GM23338 (cell line): ENCODE measurements at regions not wholly inside any gene's neighbourhood (a gene's known extent, or its start where the extent isn't known, plus 50 kb on each side); places are given as distances from the start of the nearest gene placed in this dataset.

Source experiments
- ATAC-seq: fragments of 200-7000 bp; cut with Tn5 transposase; 3 replicates; pipeline ENCODE4 v1.9.1; 2020
- DNase-seq: peaks from one replicate; pipeline ENCODE4 v3.0.0-alpha.2; 2015; ENCODE audit warnings: low spot score
- H2AFZ ChIP-seq: fragments of 200-600 bp; sonication (generic); 2 replicates; pipeline ENCODE4 v1.8.0; 2016; ENCODE audit warnings: antibody characterized with exemption, mild to moderate bottlenecking, moderate library complexity
- H3F3A ChIP-seq: fragments of 200-600 bp; sonication (generic); replicated peaks from 2 replicates; pipeline ENCODE4 v1.8.0; 2017; ENCODE audit warnings: antibody characterized with exemption, mixed run types, low read depth
- H3K27ac ChIP-seq: fragments of 200-600 bp; sonication (generic); 2 replicates; pipeline ENCODE4 v1.6.1; 2016; ENCODE audit warnings: low read depth
- H3K27me3 ChIP-seq: fragments of 200-600 bp; sonication (generic); 2 replicates; pipeline ENCODE4 v1.8.0; 2016; ENCODE audit warnings: mild to moderate bottlenecking, mixed run types, moderate library complexity; ENCODE audit not compliant: insufficient read depth
- H3K36me3 ChIP-seq: fragments of 200-600 bp; sonication (generic); 2 replicates; pipeline ENCODE4 v1.8.0; 2016; ENCODE audit warnings: mild to moderate bottlenecking; ENCODE audit not compliant: insufficient read depth
- H3K4me1 ChIP-seq: fragments of 200-600 bp; sonication (generic); 2 replicates; pipeline ENCODE4 v1.8.0; 2016; ENCODE audit warnings: mild to moderate bottlenecking, moderate library complexity; ENCODE audit not compliant: insufficient read depth
- H3K4me2 ChIP-seq: fragments of 200-600 bp; sonication (generic); 2 replicates; pipeline ENCODE4 v1.7.1; 2017; ENCODE audit warnings: mixed run types
- H3K4me3 ChIP-seq: fragments of 200-600 bp; sonication (generic); 2 replicates; pipeline ENCODE4 v1.6.1; 2016; ENCODE audit warnings: mixed run types
- H3K79me2 ChIP-seq: fragments of 200-600 bp; sonication (generic); replicated peaks from 2 replicates; pipeline ENCODE4 v1.8.0; 2017; ENCODE audit warnings: mild to moderate bottlenecking; ENCODE audit not compliant: insufficient read depth
- H3K9me2 ChIP-seq: fragments of 200-600 bp; sonication (generic); 2 replicates; pipeline ENCODE4 v1.8.0; 2017; ENCODE audit not compliant: insufficient read depth
- H4K20me1 ChIP-seq: fragments of 200-600 bp; sonication (generic); replicated peaks from 2 replicates; pipeline ENCODE4 v1.8.0; 2017; ENCODE audit warnings: mild to moderate bottlenecking; ENCODE audit not compliant: insufficient read depth
- H3K27ac Mint-ChIP-seq: 2 replicates; pipeline ENCODE4 v1.8.0; 2020; ENCODE audit warnings: inconsistent platforms, mild to moderate bottlenecking, moderate library complexity, mixed read lengths
- H3K27me3 Mint-ChIP-seq: 3 replicates; pipeline ENCODE4 v1.8.0; 2022; ENCODE audit warnings: low read depth, mild to moderate bottlenecking, moderate library complexity, mixed read lengths, inconsistent platforms; ENCODE audit not compliant: insufficient read depth, poor library complexity
- H3K36me3 Mint-ChIP-seq: 3 replicates; pipeline ENCODE4 v1.8.0; 2021; ENCODE audit warnings: low read depth, mild to moderate bottlenecking, inconsistent platforms, moderate library complexity, mixed read lengths
- H3K4me1 Mint-ChIP-seq: 3 replicates; pipeline ENCODE4 v1.8.0; 2020; ENCODE audit warnings: mild to moderate bottlenecking, inconsistent platforms, mixed read lengths
- H3K4me3 Mint-ChIP-seq: 3 replicates; pipeline ENCODE4 v1.8.0; 2021; ENCODE audit warnings: moderate library complexity, mild to moderate bottlenecking, inconsistent platforms, mixed read lengths
- H3K9me3 Mint-ChIP-seq: 3 replicates; pipeline ENCODE4 v1.8.0; 2020; ENCODE audit warnings: moderate library complexity, mild to moderate bottlenecking, inconsistent platforms, mixed read lengths
- CREB1 ChIP-seq: fragments of 250-450 bp; sonication (Bioruptor Pico); IDR thresholded peaks from 2 replicates; pipeline ENCODE4 v1.5.0; 2020; ENCODE audit warnings: low read depth, mild to moderate bottlenecking, moderate library complexity
- EZH2 ChIP-seq: fragments of 200-600 bp; sonication (generic); IDR thresholded peaks from one replicate; pipeline ENCODE4 v1.8.0; 2017; ENCODE audit warnings: antibody characterized with exemption, mild to moderate bottlenecking, low read depth; ENCODE audit not compliant: unreplicated experiment
- JUNB ChIP-seq: IDR thresholded peaks from one replicate; pipeline ENCODE4 v1.6.1; 2016; ENCODE audit warnings: antibody characterized with exemption; ENCODE audit not compliant: unreplicated experiment
- NANOG ChIP-seq: IDR thresholded peaks from 2 replicates; pipeline ENCODE4 v1.6.1; 2016; ENCODE audit warnings: antibody characterized with exemption, borderline replicate concordance
- POLR2AphosphoS5 ChIP-seq: IDR thresholded peaks from 2 replicates; pipeline ENCODE4 v1.6.1; 2016; ENCODE audit warnings: antibody characterized with exemption, low read depth
- ZNF114 ChIP-seq: fragments of 250-450 bp; sonication (Bioruptor Pico); IDR thresholded peaks from 2 replicates; pipeline ENCODE4 v1.5.0; 2020; ENCODE audit warnings: mild to moderate bottlenecking, moderate library complexity
- ZNF331 ChIP-seq: fragments of 250-450 bp; sonication (Bioruptor Pico); IDR thresholded peaks from 2 replicates; pipeline ENCODE4 v1.5.0; 2020; ENCODE audit warnings: low read depth, mild to moderate bottlenecking, moderate library complexity
- TF ChIP-seq, protein P1 (sequence below): IDR thresholded peaks from 2 replicates; pipeline ENCODE4 v1.6.1; 2016; ENCODE audit warnings: antibody characterized with exemption
- TF ChIP-seq, protein P2 (sequence below): IDR thresholded peaks from one replicate; pipeline ENCODE4 v1.6.1; 2018; ENCODE audit warnings: antibody characterized with exemption; ENCODE audit not compliant: unreplicated experiment
- TF ChIP-seq, protein P3 (sequence below), 2 experiments: fragments of 200-600 bp in 1 of 2; sonication (generic) in 1 of 2; conservative IDR thresholded peaks; 2 replicates each; pipeline versions ENCODE4 v1.5.1 to v1.6.1; 2016 to 2017; ENCODE audit warnings: antibody characterized with exemption in 2 of 2, low read depth in 2 of 2, mild to moderate bottlenecking in 2 of 2, moderate library complexity in 1 of 2

DNA sequence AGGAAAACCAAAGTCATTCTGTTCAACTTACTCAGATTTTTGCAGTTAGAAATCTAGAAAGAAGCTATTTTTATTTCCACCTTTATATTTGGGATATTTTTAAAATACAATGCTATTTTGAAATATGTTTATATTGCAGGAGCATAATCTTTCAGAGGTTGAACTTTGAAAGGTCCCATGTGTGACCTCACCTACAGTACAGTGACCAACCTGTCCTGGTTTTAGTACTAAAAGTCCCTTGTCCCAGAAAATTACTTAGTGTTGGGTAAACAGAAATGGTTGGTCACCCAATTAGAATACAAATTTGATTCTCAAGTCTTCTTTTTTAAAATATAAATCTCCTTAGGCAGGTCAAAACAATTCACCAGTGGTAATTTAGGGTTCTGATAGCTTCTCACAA, 141.6 kb upstream of the FRMD4B start:
- H3K27ac ChIP-seq = no peak overlapping the region
- no peaks in the 10 kb centered on the region for H3K9me2 ChIP-seq
- Mint-ChIP-seq H3K4me1 (no peaks in the 10 kb centered on the region; the same call in 2 of the 3 replicates), H3K27ac (no peak overlapping the region), H3K27me3 (no peaks in the 10 kb centered on the region), H3K36me3 (no peaks in the 10 kb centered on the region), H3K4me3 (no peak overlapping the region), H3K9me3 (no peaks in the 10 kb centered on the region)
- no peaks in the 10 kb centered on the region for H3K36me3 ChIP-seq
- TF ChIP-seq, protein P1, sequence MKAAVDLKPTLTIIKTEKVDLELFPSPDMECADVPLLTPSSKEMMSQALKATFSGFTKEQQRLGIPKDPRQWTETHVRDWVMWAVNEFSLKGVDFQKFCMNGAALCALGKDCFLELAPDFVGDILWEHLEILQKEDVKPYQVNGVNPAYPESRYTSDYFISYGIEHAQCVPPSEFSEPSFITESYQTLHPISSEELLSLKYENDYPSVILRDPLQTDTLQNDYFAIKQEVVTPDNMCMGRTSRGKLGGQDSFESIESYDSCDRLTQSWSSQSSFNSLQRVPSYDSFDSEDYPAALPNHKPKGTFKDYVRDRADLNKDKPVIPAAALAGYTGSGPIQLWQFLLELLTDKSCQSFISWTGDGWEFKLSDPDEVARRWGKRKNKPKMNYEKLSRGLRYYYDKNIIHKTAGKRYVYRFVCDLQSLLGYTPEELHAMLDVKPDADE = no peak
- TF ChIP-seq NANOG (no peak), POLR2AphosphoS5 (no peak), EZH2 (no peak), ZNF331 (no peak), JUNB (no peak), CREB1 (CRISPR knock-in tag) (no peak)
- TF ChIP-seq, protein P2, sequence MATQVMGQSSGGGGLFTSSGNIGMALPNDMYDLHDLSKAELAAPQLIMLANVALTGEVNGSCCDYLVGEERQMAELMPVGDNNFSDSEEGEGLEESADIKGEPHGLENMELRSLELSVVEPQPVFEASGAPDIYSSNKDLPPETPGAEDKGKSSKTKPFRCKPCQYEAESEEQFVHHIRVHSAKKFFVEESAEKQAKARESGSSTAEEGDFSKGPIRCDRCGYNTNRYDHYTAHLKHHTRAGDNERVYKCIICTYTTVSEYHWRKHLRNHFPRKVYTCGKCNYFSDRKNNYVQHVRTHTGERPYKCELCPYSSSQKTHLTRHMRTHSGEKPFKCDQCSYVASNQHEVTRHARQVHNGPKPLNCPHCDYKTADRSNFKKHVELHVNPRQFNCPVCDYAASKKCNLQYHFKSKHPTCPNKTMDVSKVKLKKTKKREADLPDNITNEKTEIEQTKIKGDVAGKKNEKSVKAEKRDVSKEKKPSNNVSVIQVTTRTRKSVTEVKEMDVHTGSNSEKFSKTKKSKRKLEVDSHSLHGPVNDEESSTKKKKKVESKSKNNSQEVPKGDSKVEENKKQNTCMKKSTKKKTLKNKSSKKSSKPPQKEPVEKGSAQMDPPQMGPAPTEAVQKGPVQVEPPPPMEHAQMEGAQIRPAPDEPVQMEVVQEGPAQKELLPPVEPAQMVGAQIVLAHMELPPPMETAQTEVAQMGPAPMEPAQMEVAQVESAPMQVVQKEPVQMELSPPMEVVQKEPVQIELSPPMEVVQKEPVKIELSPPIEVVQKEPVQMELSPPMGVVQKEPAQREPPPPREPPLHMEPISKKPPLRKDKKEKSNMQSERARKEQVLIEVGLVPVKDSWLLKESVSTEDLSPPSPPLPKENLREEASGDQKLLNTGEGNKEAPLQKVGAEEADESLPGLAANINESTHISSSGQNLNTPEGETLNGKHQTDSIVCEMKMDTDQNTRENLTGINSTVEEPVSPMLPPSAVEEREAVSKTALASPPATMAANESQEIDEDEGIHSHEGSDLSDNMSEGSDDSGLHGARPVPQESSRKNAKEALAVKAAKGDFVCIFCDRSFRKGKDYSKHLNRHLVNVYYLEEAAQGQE = no peak
- TF ChIP-seq, protein P3, sequence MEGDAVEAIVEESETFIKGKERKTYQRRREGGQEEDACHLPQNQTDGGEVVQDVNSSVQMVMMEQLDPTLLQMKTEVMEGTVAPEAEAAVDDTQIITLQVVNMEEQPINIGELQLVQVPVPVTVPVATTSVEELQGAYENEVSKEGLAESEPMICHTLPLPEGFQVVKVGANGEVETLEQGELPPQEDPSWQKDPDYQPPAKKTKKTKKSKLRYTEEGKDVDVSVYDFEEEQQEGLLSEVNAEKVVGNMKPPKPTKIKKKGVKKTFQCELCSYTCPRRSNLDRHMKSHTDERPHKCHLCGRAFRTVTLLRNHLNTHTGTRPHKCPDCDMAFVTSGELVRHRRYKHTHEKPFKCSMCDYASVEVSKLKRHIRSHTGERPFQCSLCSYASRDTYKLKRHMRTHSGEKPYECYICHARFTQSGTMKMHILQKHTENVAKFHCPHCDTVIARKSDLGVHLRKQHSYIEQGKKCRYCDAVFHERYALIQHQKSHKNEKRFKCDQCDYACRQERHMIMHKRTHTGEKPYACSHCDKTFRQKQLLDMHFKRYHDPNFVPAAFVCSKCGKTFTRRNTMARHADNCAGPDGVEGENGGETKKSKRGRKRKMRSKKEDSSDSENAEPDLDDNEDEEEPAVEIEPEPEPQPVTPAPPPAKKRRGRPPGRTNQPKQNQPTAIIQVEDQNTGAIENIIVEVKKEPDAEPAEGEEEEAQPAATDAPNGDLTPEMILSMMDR (conservative IDR thresholded peaks at IDR 0.05; ENCODE audit: low read depth in 2 of 2) = no peak
- DNase-seq (no peak), ATAC-seq (no peak)
- H3K79me2 ChIP-seq = no peaks in the 10 kb centered on the region
- H2AFZ ChIP-seq = no peak overlapping the region
- no peaks in the 10 kb centered on the region for H3K4me1 ChIP-seq
- H3K4me2 ChIP-seq = no peak overlapping the region
- no peaks in the 10 kb centered on the region for H3F3A ChIP-seq
- no peak overlapping the region for H3K4me3 ChIP-seq
- H3K27me3 ChIP-seq = no peaks in the 10 kb centered on the region
- H4K20me1 ChIP-seq = 0 out of 2 replicates have a peak, but pooled peaks cover 2% of the 10 kb centered on the region

DNA sequence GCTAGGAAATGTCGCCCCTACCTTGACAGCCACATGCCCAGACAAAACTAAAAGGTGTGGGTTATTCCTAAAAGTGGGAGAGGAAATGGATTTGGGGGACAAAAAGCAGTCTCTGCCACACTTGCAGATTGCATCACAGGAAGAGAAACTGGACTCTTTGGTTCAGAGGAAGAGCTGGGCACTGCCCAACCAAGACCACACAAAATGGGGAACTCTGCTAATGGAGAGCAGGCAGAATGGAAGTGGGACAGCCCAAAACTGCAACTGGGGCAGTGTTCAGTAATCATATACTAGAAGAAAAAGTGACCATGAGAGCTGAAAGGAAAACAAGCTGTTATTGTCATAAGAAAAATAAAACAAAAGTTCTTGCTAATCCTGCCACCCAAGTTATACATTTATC, 138.9 kb upstream of the FRMD4B start:
- no peak overlapping the region for H3K4me3 ChIP-seq
- no peak overlapping the region for H2AFZ ChIP-seq
- Mint-ChIP-seq H3K9me3 (no peaks in the 10 kb centered on the region), H3K4me3 (no peak overlapping the region), H3K36me3 (no peaks in the 10 kb centered on the region), H3K27me3 (no peaks in the 10 kb centered on the region), H3K27ac (no peak overlapping the region), H3K4me1 (no peaks in the 10 kb centered on the region; the same call in 2 of the 3 replicates)
- H3K36me3 ChIP-seq = no peaks in the 10 kb centered on the region
- H3K27me3 ChIP-seq = no peaks in the 10 kb centered on the region
- no peak overlapping the region for H3K27ac ChIP-seq
- no peaks in the 10 kb centered on the region for H3K79me2 ChIP-seq
- H3F3A ChIP-seq = no peaks in the 10 kb centered on the region
- no peak for DNase-seq
- 0 out of 2 replicates have a peak, but pooled peaks cover 2% of the 10 kb centered on the region for H4K20me1 ChIP-seq
- ATAC-seq = no peak
- no peak overlapping the region for H3K4me2 ChIP-seq
- H3K9me2 ChIP-seq = no peaks in the 10 kb centered on the region
- H3K4me1 ChIP-seq = no peaks in the 10 kb centered on the region
- TF ChIP-seq ZNF331 = no peak
- no peak for TF ChIP-seq EZH2
- TF ChIP-seq, protein P3 (conservative IDR thresholded peaks at IDR 0.05; ENCODE audit: low read depth in 2 of 2) = no peak
- TF ChIP-seq JUNB = no peak
- TF ChIP-seq ZNF114 = no peak
- no peak for TF ChIP-seq NANOG
